ENCODE measurements at regions not wholly inside any gene's neighbourhood (a gene's known extent, or its start where the extent isn't known, plus 50 kb on each side); places are given as distances from the start of the nearest gene placed in this dataset.

DNA sequence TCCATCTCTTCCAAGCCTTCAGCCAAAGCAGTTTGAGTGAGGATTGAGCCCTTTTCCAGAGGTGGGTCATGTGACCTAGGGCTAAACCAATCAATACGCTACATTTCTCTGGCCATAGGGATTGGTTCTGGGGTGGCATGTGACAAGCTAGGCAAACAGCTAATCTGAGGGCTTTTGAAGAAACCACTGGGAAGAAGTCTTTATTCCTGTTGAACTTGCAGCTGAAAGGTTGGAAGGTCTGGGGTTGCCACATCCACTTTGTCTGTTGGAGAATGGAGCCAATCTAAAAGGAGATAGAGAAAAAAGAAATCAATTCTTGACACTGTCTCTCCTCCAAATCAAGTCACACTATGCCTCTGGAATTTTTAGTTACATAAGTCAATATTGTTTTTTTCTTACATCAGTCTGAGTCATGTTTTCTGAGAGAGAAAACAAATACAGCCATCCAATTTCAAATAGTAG, 637.8 kb upstream of the WWC1 start:
- no peak overlapping the region for H3K27ac Mint-ChIP-seq
- intact Hi-C loops (cut with micrococcal nuclease), result no loop called here
- WGBS (ENCODE audit: insufficient coverage), result 100% methylated on average over 1 of the region's 1 CpG
- Histone ChIP-seq H3K4me3 (ENCODE audit: low read length) (no peak overlapping the region), H3K27me3 (ENCODE audit: control insufficient read depth, insufficient read depth, low read length) (no peaks in the 10 kb centered on the region), H3K36me3 (ENCODE audit: control insufficient read depth, insufficient read depth, low read length) (no peaks in the 10 kb centered on the region), H3K4me1 (ENCODE audit: control insufficient read depth, insufficient read depth, low read length) (no peaks in the 10 kb centered on the region), H3K9me3 (ENCODE audit: control insufficient read depth, insufficient read depth, low read length) (no peaks in the 10 kb centered on the region), H3K27ac (ENCODE audit: low read length) (no peak overlapping the region)
- H3K4me3 Mint-ChIP-seq, result no peak overlapping the region
- H3K27me3 Mint-ChIP-seq (ENCODE audit: low read depth in 2 of 2), result no peaks in the 10 kb centered on the region
- H3K4me1 Mint-ChIP-seq, result no peaks in the 10 kb centered on the region
- H3K36me3 Mint-ChIP-seq, result no peaks in the 10 kb centered on the region
- peaks cover 4% of the 10 kb centered on the region in 2 donors for H3K9me3 Mint-ChIP-seq
- TF ChIP-seq, protein P1, sequence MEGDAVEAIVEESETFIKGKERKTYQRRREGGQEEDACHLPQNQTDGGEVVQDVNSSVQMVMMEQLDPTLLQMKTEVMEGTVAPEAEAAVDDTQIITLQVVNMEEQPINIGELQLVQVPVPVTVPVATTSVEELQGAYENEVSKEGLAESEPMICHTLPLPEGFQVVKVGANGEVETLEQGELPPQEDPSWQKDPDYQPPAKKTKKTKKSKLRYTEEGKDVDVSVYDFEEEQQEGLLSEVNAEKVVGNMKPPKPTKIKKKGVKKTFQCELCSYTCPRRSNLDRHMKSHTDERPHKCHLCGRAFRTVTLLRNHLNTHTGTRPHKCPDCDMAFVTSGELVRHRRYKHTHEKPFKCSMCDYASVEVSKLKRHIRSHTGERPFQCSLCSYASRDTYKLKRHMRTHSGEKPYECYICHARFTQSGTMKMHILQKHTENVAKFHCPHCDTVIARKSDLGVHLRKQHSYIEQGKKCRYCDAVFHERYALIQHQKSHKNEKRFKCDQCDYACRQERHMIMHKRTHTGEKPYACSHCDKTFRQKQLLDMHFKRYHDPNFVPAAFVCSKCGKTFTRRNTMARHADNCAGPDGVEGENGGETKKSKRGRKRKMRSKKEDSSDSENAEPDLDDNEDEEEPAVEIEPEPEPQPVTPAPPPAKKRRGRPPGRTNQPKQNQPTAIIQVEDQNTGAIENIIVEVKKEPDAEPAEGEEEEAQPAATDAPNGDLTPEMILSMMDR (IDR thresholded peaks at IDR 0.05), result no peak
- ATAC-seq, result no peak
- DNase-seq, result no peak

GRCh38 chr5:167657016-167657415, 634.4 kb upstream of the WWC1 start:
- no peaks in the 10 kb centered on the region for H3K27me3 Mint-ChIP-seq (ENCODE audit: low read depth in 2 of 2)
- H3K9me3 Mint-ChIP-seq, result peaks cover 4% of the 10 kb centered on the region in 2 donors
- Histone ChIP-seq H3K9me3 (ENCODE audit: control insufficient read depth, insufficient read depth, low read length) (no peaks in the 10 kb centered on the region), H3K36me3 (ENCODE audit: control insufficient read depth, insufficient read depth, low read length) (no peaks in the 10 kb centered on the region), H3K4me3 (ENCODE audit: low read length) (no peak overlapping the region), H3K27me3 (ENCODE audit: control insufficient read depth, insufficient read depth, low read length) (no peaks in the 10 kb centered on the region), H3K27ac (ENCODE audit: low read length) (no peak overlapping the region), H3K4me1 (ENCODE audit: control insufficient read depth, insufficient read depth, low read length) (no peaks in the 10 kb centered on the region)
- H3K4me3 Mint-ChIP-seq, result no peak overlapping the region
- H3K4me1 Mint-ChIP-seq, result no peaks in the 10 kb centered on the region
- no peak for ATAC-seq
- TF ChIP-seq, protein P1 (IDR thresholded peaks at IDR 0.05), result no peak
- no peaks in the 10 kb centered on the region for H3K36me3 Mint-ChIP-seq
- 77% methylated on average over 3 of the region's 3 CpGs for WGBS (ENCODE audit: insufficient coverage)
- H3K27ac Mint-ChIP-seq, result no peak overlapping the region
- no peak for DNase-seq
- intact Hi-C loops (cut with micrococcal nuclease), result no loop called here

DNA sequence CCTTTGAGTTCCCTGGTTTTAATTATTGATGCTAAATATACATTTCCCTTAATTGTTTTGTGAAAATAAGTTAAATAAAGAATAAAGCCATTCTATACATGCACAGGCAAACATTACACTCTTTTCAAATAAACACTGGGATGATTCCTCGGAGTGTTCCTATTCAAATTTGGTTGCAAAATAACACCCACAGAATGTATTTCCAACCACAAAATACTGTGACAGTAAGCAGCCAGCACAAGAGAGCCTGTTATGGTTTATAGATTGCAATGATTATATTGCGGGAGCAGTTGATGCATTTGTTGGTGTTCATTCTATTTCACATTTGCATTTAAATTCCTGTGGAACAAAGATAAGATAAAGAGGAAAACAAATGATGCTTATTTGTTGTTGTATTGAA, 632.6 kb upstream of the WWC1 start:
- intact Hi-C loops (cut with micrococcal nuclease), result no loop called here
- H3K36me3 Mint-ChIP-seq, result no peaks in the 10 kb centered on the region
- TF ChIP-seq, protein P1 (IDR thresholded peaks at IDR 0.05), result no peak
- Histone ChIP-seq H3K27ac (ENCODE audit: low read length) (no peak overlapping the region), H3K4me1 (ENCODE audit: control insufficient read depth, insufficient read depth, low read length) (no peaks in the 10 kb centered on the region), H3K27me3 (ENCODE audit: control insufficient read depth, insufficient read depth, low read length) (no peaks in the 10 kb centered on the region), H3K9me3 (ENCODE audit: control insufficient read depth, insufficient read depth, low read length) (no peaks in the 10 kb centered on the region), H3K36me3 (ENCODE audit: control insufficient read depth, insufficient read depth, low read length) (no peaks in the 10 kb centered on the region), H3K4me3 (ENCODE audit: low read length) (no peak overlapping the region)
- no peak overlapping the region for H3K4me3 Mint-ChIP-seq
- no peak for DNase-seq
- no peak for ATAC-seq
- H3K27ac Mint-ChIP-seq, result no peak overlapping the region
- H3K4me1 Mint-ChIP-seq, result no peaks in the 10 kb centered on the region
- H3K27me3 Mint-ChIP-seq (ENCODE audit: low read depth in 2 of 2), result no peaks in the 10 kb centered on the region
- H3K9me3 Mint-ChIP-seq, result peaks cover 2 to 4% of the 10 kb centered on the region in 2 donors
- WGBS (ENCODE audit: insufficient coverage), result 57% methylated on average over 1 of the region's 2 CpGs

- Histone ChIP-seq H3K4me1 (ENCODE audit: control insufficient read depth, insufficient read depth, low read length) (no peaks in the 10 kb centered on the region), H3K27me3 (ENCODE audit: control insufficient read depth, insufficient read depth, low read length) (no peaks in the 10 kb centered on the region), H3K4me3 (ENCODE audit: low read length) (no peak overlapping the region), H3K36me3 (ENCODE audit: control insufficient read depth, insufficient read depth, low read length) (no peaks in the 10 kb centered on the region), H3K27ac (ENCODE audit: low read length) (no peak overlapping the region), H3K9me3 (ENCODE audit: control insufficient read depth, insufficient read depth, low read length) (no peaks in the 10 kb centered on the region)
- no peak for DNase-seq
- H3K27ac Mint-ChIP-seq, result no peak overlapping the region
- H3K4me1 Mint-ChIP-seq, result no peaks in the 10 kb centered on the region
- intact Hi-C loops (cut with micrococcal nuclease), result no loop called here
- TF ChIP-seq, protein P1 (IDR thresholded peaks at IDR 0.05), result no peak
- no peak overlapping the region for H3K4me3 Mint-ChIP-seq
- 79% methylated on average over 3 of the region's 3 CpGs for WGBS (ENCODE audit: insufficient coverage)
- no peaks in the 10 kb centered on the region for H3K27me3 Mint-ChIP-seq (ENCODE audit: low read depth in 2 of 2)
- H3K9me3 Mint-ChIP-seq, result peaks cover 2 to 4% of the 10 kb centered on the region in 2 donors
- ATAC-seq, result no peak
- no peaks in the 10 kb centered on the region for H3K36me3 Mint-ChIP-seq
Measured at GRCh38 chr5:167661605-167662004, 629.8 kb upstream of the WWC1 start.

Measured in natural killer cell (primary cell).